ENCODE measurements at regions not wholly inside any gene's neighbourhood (a gene's known extent, or its start where the extent isn't known, plus 50 kb on each side); places are given as distances from the start of the nearest gene placed in this dataset.
"Not testable (repeated sequence)": the region's sequence is repeated elsewhere in the genome, so short reads cannot be mapped to it uniquely, and the experiment has no call there.

DNA sequence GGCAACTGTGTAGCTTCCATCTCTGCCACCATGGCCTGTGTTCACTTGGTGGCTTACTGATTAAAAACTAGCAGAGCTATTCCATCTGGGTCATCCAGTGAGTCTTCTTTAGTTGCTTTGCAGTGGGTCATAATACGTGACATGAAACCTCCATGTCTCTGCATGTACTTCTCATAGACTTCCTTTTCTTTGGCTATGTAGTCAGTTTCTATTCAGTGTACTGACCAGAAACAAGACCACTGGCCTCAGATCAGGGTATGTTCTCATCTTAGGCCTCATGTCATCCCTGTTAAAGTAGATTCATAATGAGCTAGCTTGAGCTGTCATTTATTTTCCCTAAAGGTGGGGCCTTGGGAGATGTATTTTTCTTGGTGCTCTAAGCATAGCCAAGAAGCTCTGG is 195.2 kb downstream of the CCNG2 start:
- WGBS, 2 donors, result 100% methylated on average over 1 of the region's 1 CpG
- no peak for DNase-seq
- intact Hi-C loops (cut with DNase I), result no loop called here
- Histone ChIP-seq H3K9me3 (no peaks in the 10 kb centered on the region), H3K4me1 (no peaks in the 10 kb centered on the region), H3K36me3 (no peaks in the 10 kb centered on the region), H3K27ac (no peak overlapping the region), H3K4me3 (no peak overlapping the region), H3K27me3 (no peaks in the 10 kb centered on the region)
- TF ChIP-seq POLR2A (IDR thresholded peaks at IDR 0.05) (no peak), CTCF (IDR thresholded peaks at IDR 0.05) (no peak)

GRCh38 chr4:77353724-77354315 is 196.8 kb downstream of the CCNG2 start:
- DNase-seq; H3K9me3 ChIP-seq; H3K4me3 ChIP-seq; intact Hi-C loops (cut with DNase I); H3K27me3 ChIP-seq; H3K36me3 ChIP-seq; H3K27ac ChIP-seq; H3K4me1 ChIP-seq: not testable (repeated sequence)
- WGBS, 2 donors, result 79 to 100% methylated on average over 2 to 4 of the region's 5 CpGs
- peak in 2 of 6 experiments; percentile 14 to 35 for TF ChIP-seq CTCF (IDR thresholded peaks at IDR 0.05)

DNA sequence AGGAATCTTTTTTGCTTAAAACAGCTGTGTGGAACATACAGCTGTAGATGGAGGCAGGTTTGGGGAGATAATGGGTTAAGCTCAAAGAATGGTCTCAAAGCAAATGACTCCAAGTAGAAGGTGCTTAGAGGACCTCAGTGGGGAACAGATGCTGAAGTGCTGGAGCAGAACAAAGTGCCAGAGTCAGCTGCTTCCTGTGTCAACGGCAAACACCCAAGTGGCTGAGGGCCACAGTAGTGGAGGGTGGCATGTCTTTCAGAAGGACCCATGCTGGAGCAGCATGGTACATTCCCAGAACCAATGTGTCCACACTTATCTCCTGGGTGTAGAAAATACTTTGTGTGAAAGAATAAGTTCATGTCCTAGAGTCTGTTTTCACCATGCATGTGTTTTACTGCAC is 197.5 kb downstream of the CCNG2 start:
- H3K4me1 ChIP-seq, result no peaks in the 10 kb centered on the region
- intact Hi-C loops (cut with DNase I), result no loop called here
- peaks cover 0 to 12% (median 0%) of the 10 kb centered on the region in 4 donors for H3K27me3 ChIP-seq
- 40 to 46% methylated on average over 1 of the region's 1 CpG for WGBS, 2 donors
- no peak for TF ChIP-seq POLR2A (IDR thresholded peaks at IDR 0.05)
- TF ChIP-seq CTCF (IDR thresholded peaks at IDR 0.05), result no peak
- no peak for DNase-seq
- H3K36me3 ChIP-seq, result no peaks in the 10 kb centered on the region
- no peak overlapping the region for H3K27ac ChIP-seq
- no peaks in the 10 kb centered on the region for H3K9me3 ChIP-seq
- no peak overlapping the region for H3K4me3 ChIP-seq

DNA sequence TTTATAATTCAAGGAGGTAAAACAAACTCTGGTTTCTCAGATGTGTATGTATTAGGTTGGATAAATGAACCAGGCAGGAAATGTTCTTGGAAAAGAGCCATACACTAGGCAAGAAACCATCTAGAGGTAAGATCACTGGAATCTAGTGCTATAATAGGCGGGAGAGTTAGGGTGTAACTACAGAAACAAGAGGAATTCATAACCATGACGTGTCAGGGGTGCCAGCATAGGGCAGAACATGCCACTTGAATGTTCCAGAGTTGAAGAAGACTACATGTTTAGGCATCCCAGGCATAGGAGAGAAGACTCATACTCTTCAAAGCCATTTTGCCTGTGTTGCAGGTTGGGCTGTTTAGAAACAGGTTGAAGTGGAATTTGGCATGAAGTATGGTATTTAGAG is 198.7 kb downstream of the CCNG2 start:
- peaks cover 0 to 14% (median 0%) of the 10 kb centered on the region in 4 donors for H3K27me3 ChIP-seq
- no peak for TF ChIP-seq CTCF (IDR thresholded peaks at IDR 0.05)
- 63 to 81% methylated on average over 2 of the region's 2 CpGs for WGBS, 2 donors
- H3K36me3 ChIP-seq, result no peaks in the 10 kb centered on the region
- intact Hi-C loops (cut with DNase I), result loop anchor here (5.0 kb wide), 1 partner anchor 113 kb away; no protein-coding TSS in a partner anchor
- H3K4me3 ChIP-seq, result no peak overlapping the region
- H3K9me3 ChIP-seq, result no peaks in the 10 kb centered on the region
- peaks cover 0 to 7% (median 0%) of the 10 kb centered on the region in 3 donors for H3K4me1 ChIP-seq
- no peak overlapping the region for H3K27ac ChIP-seq
- no peak for DNase-seq

DNA sequence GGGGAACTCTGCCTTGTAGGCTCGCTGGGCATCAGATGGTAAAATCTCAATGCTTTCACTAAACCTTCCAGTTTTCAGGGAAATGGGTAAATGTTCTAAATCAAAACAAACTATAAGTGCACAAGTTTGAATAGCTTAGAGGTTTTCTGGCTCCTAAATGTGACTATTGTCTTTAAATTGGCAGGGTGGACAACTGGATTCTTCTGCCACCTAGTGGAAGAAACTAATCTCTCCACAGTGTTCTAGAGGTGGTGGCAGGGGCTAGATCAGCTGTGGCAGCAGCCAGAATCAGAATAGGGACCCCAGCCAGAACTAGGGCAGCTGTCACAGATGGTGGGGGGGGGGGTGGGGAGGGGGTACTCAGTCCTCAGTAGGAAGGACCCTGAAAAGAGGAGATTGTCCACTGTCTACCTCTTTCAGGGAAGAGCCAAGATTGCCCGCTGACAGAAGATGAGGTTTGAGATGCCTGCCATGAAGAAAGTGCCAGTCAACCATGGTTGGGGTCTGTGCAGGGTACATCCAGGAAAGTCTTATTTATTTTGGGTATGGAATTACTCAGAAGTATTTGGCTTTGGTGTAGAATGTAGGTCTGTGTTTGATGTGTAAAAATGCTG is 201.4 kb downstream of the CCNG2 start:
- Histone ChIP-seq H3K27me3 (peaks cover 0 to 36% (median 0%) of the 10 kb centered on the region in 4 donors), H3K36me3 (no peaks in the 10 kb centered on the region), H3K4me1 (peaks cover 0 to 7% (median 0%) of the 10 kb centered on the region in 3 donors), H3K9me3 (no peaks in the 10 kb centered on the region), H3K27ac (no peak overlapping the region), H3K4me3 (no peak overlapping the region)
- TF ChIP-seq CTCF (IDR thresholded peaks at IDR 0.05) (peak in 5 of 6 experiments; percentile 43 to 67 (median 60)), POLR2A (IDR thresholded peaks at IDR 0.05) (no peak)
- intact Hi-C loops (cut with DNase I), result loop anchor here (5.0 kb wide), 1 partner anchor 116 kb away; no protein-coding TSS in a partner anchor
- DNase-seq, result no peak
- WGBS, 2 donors, result 75 to 76% methylated on average over 2 of the region's 2 CpGs

All from esophagus squamous epithelium (tissue), 5 donors.